ENCODE measurements at regions not wholly inside any gene's neighbourhood (a gene's known extent, or its start where the extent isn't known, plus 50 kb on each side); places are given as distances from the start of the nearest gene placed in this dataset.

- H3K27ac Mint-ChIP-seq = no peak overlapping the region
- no peak for DNase-seq
- no peaks in the 10 kb centered on the region for H3K9me3 Mint-ChIP-seq
- no peaks in the 10 kb centered on the region for H3K4me1 Mint-ChIP-seq
- no peak for TF ChIP-seq CTCF (IDR thresholded peaks at IDR 0.05)
- no peaks in the 10 kb centered on the region for H3K36me3 Mint-ChIP-seq (ENCODE audit: low read depth)
- no peak overlapping the region for H3K4me3 Mint-ChIP-seq
- no peaks in the 10 kb centered on the region for H3K27me3 Mint-ChIP-seq (ENCODE audit: low read depth, poor library complexity)
Observed at GRCh38 chr13:62563251-62563650, 1147.6 kb upstream of the PCDH20 start.

GRCh38 chr13:62556978-62557377 is 1141.3 kb upstream of the PCDH20 start:
- Mint-ChIP-seq H3K4me3 (no peak overlapping the region), H3K9me3 (no peaks in the 10 kb centered on the region), H3K4me1 (no peaks in the 10 kb centered on the region), H3K36me3 (ENCODE audit: low read depth) (no peaks in the 10 kb centered on the region), H3K27me3 (ENCODE audit: low read depth, poor library complexity) (no peaks in the 10 kb centered on the region), H3K27ac (no peak overlapping the region)
- no peak for DNase-seq
- no peak for TF ChIP-seq CTCF (IDR thresholded peaks at IDR 0.05)

GRCh38 chr13:62551588-62551987 is 1135.9 kb upstream of the PCDH20 start:
- H3K36me3 Mint-ChIP-seq (ENCODE audit: low read depth) = no peaks in the 10 kb centered on the region
- H3K27me3 Mint-ChIP-seq (ENCODE audit: low read depth, poor library complexity) = no peaks in the 10 kb centered on the region
- DNase-seq = no peak
- no peak for TF ChIP-seq CTCF (IDR thresholded peaks at IDR 0.05)
- no peak overlapping the region for H3K4me3 Mint-ChIP-seq
- no peak overlapping the region for H3K27ac Mint-ChIP-seq
- no peaks in the 10 kb centered on the region for H3K9me3 Mint-ChIP-seq
- no peaks in the 10 kb centered on the region for H3K4me1 Mint-ChIP-seq

GRCh38 chr13:62544928-62545327 is 1129.3 kb upstream of the PCDH20 start:
- Mint-ChIP-seq H3K36me3 (ENCODE audit: low read depth) (no peaks in the 10 kb centered on the region), H3K27ac (no peak overlapping the region), H3K4me1 (no peaks in the 10 kb centered on the region), H3K4me3 (no peak overlapping the region), H3K9me3 (no peaks in the 10 kb centered on the region), H3K27me3 (ENCODE audit: low read depth, poor library complexity) (no peaks in the 10 kb centered on the region)
- TF ChIP-seq CTCF (IDR thresholded peaks at IDR 0.05) = peak; percentile 14
- no peak for DNase-seq

GRCh38 chr13:62537593-62537992 is 1121.9 kb upstream of the PCDH20 start:
- Mint-ChIP-seq H3K36me3 (ENCODE audit: low read depth) (no peaks in the 10 kb centered on the region), H3K9me3 (no peaks in the 10 kb centered on the region), H3K4me1 (no peaks in the 10 kb centered on the region), H3K27ac (no peak overlapping the region), H3K27me3 (ENCODE audit: low read depth, poor library complexity) (no peaks in the 10 kb centered on the region), H3K4me3 (no peak overlapping the region)
- TF ChIP-seq CTCF (IDR thresholded peaks at IDR 0.05) = no peak
- DNase-seq = no peak

GRCh38 chr13:62525652-62526051 is 1110.0 kb upstream of the PCDH20 start:
- Mint-ChIP-seq H3K4me1 (peaks cover 5% of the 10 kb centered on the region), H3K36me3 (ENCODE audit: low read depth) (no peaks in the 10 kb centered on the region), H3K9me3 (no peaks in the 10 kb centered on the region), H3K27me3 (ENCODE audit: low read depth, poor library complexity) (peaks cover 2% of the 10 kb centered on the region), H3K4me3 (no peak overlapping the region), H3K27ac (no peak overlapping the region)
- no peak for DNase-seq
- no peak for TF ChIP-seq CTCF (IDR thresholded peaks at IDR 0.05)
